ENCODE measurements at regions not wholly inside any gene's neighbourhood (a gene's known extent, or its start where the extent isn't known, plus 50 kb on each side); places are given as distances from the start of the nearest gene placed in this dataset.

GRCh38 chr4:160836431-160836830 lies 1327.4 kb downstream of the FSTL5 start:
- no peak overlapping the region for H3K27ac ChIP-seq (ENCODE audit: low read length)
- no peaks in the 10 kb centered on the region for H3F3A ChIP-seq (ENCODE audit: insufficient read depth, low read length)
- H3K4me3 ChIP-seq (ENCODE audit: low read length), result no peak overlapping the region
- no peaks in the 10 kb centered on the region for H3K36me3 ChIP-seq (replicated peaks; ENCODE audit: insufficient read depth, low read length)
- no peak for DNase-seq
- H3K27me3 ChIP-seq (replicated peaks; ENCODE audit: insufficient read depth, low read length), result no peaks in the 10 kb centered on the region
- no peaks in the 10 kb centered on the region for H3K9me2 ChIP-seq (replicated peaks; ENCODE audit: insufficient read depth, low read length)
- H2AFZ ChIP-seq (ENCODE audit: low read length), result no peak overlapping the region
- no peaks in the 10 kb centered on the region for H3K79me2 ChIP-seq (ENCODE audit: low read length)
- no peaks in the 10 kb centered on the region for H4K20me1 ChIP-seq (ENCODE audit: insufficient read depth, low read length)
- no peaks in the 10 kb centered on the region; the same call in 1 of the 2 replicates for H3K4me1 ChIP-seq (ENCODE audit: low read length)
- no peaks in the 10 kb centered on the region for H3K9me3 ChIP-seq (replicated peaks; ENCODE audit: insufficient read depth, low read length)
- TF ChIP-seq EZH2phosphoT487 (IDR thresholded peaks at IDR 0.05; ENCODE audit: low read length), result no peak
- no peak for TF ChIP-seq CTCF (IDR thresholded peaks at IDR 0.05; ENCODE audit: low read length)
- TF ChIP-seq EZH2 (optimal IDR thresholded peaks at IDR 0.05; ENCODE audit: low read depth, low read length), result no peak
- no peak overlapping the region for H3K9ac ChIP-seq (ENCODE audit: low read length)
- H3K4me2 ChIP-seq (ENCODE audit: low read depth, low read length), result no peak overlapping the region

- TF ChIP-seq EZH2phosphoT487 (IDR thresholded peaks at IDR 0.05; ENCODE audit: low read length) (no peak), CTCF (IDR thresholded peaks at IDR 0.05; ENCODE audit: low read length) (no peak)
These were observed 1317.7 kb downstream of the FSTL5 start for GRCh38 chr4:160846121-160846520.

GRCh38 chr4:160847228-160847627 lies 1316.6 kb downstream of the FSTL5 start:
- H3K9me3 ChIP-seq (replicated peaks; ENCODE audit: insufficient read depth, low read length), result no peaks in the 10 kb centered on the region
- DNase-seq, result no peak
- no peaks in the 10 kb centered on the region for H3K36me3 ChIP-seq (replicated peaks; ENCODE audit: insufficient read depth, low read length)
- H3K27me3 ChIP-seq (replicated peaks; ENCODE audit: insufficient read depth, low read length), result no peaks in the 10 kb centered on the region
- TF ChIP-seq EZH2 (optimal IDR thresholded peaks at IDR 0.05; ENCODE audit: low read depth, low read length) (no peak), EZH2phosphoT487 (IDR thresholded peaks at IDR 0.05; ENCODE audit: low read length) (no peak), CTCF (IDR thresholded peaks at IDR 0.05; ENCODE audit: low read length) (no peak)
- H3K27ac ChIP-seq (ENCODE audit: low read length), result no peak overlapping the region
- no peaks in the 10 kb centered on the region for H3F3A ChIP-seq (ENCODE audit: insufficient read depth, low read length)
- H2AFZ ChIP-seq (ENCODE audit: low read length), result no peak overlapping the region
- no peak overlapping the region for H3K9ac ChIP-seq (ENCODE audit: low read length)
- H3K79me2 ChIP-seq (ENCODE audit: low read length), result no peaks in the 10 kb centered on the region
- H3K9me2 ChIP-seq (replicated peaks; ENCODE audit: insufficient read depth, low read length), result no peaks in the 10 kb centered on the region
- no peaks in the 10 kb centered on the region for H4K20me1 ChIP-seq (ENCODE audit: insufficient read depth, low read length)
- H3K4me1 ChIP-seq (ENCODE audit: low read length), result no peaks in the 10 kb centered on the region
- no peak overlapping the region for H3K4me2 ChIP-seq (ENCODE audit: low read depth, low read length)
- no peak overlapping the region for H3K4me3 ChIP-seq (ENCODE audit: low read length)

More at GRCh38 chr4:160846121-160846520, 1317.7 kb downstream of the FSTL5 start:
- Histone ChIP-seq H3K4me2 (ENCODE audit: low read depth, low read length) (no peak overlapping the region), H3K79me2 (ENCODE audit: low read length) (no peaks in the 10 kb centered on the region), H3K36me3 (replicated peaks; ENCODE audit: insufficient read depth, low read length) (no peaks in the 10 kb centered on the region), H2AFZ (ENCODE audit: low read length) (no peak overlapping the region), H3K4me3 (ENCODE audit: low read length) (no peak overlapping the region), H3K27me3 (replicated peaks; ENCODE audit: insufficient read depth, low read length) (no peaks in the 10 kb centered on the region), H3K9ac (ENCODE audit: low read length) (no peak overlapping the region), H3K27ac (ENCODE audit: low read length) (no peak overlapping the region), H3K9me2 (replicated peaks; ENCODE audit: insufficient read depth, low read length) (no peaks in the 10 kb centered on the region), H3F3A (ENCODE audit: insufficient read depth, low read length) (no peaks in the 10 kb centered on the region), H3K9me3 (replicated peaks; ENCODE audit: insufficient read depth, low read length) (no peaks in the 10 kb centered on the region), H3K4me1 (ENCODE audit: low read length) (no peaks in the 10 kb centered on the region), H4K20me1 (ENCODE audit: insufficient read depth, low read length) (no peaks in the 10 kb centered on the region)
- no peak for DNase-seq

All from MM.1S (cell line).